ENCODE measurements at regions not wholly inside any gene's neighbourhood (a gene's known extent, or its start where the extent isn't known, plus 50 kb on each side); places are given as distances from the start of the nearest gene placed in this dataset.

DNA sequence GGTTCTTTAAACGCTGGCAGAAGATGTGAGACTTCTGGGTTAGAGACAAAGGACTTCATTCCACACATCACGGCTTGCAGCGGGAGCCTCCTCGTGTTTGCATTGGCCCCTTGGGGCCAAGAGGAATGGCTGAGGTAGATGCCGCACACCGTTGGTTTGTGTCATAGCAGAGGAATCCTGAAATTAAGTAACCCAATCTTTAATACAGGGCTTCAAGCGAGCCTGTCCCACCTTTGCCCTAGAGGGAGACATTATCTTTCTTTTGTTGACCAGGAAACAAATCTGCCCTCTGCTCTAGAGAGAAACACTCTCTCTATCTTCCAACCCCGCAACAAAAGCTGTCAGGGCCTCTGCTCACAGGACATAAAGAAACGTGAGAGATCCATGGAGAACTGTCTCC is 277.5 kb upstream of the ZFP64 start:
- TF ChIP-seq, protein P1, sequence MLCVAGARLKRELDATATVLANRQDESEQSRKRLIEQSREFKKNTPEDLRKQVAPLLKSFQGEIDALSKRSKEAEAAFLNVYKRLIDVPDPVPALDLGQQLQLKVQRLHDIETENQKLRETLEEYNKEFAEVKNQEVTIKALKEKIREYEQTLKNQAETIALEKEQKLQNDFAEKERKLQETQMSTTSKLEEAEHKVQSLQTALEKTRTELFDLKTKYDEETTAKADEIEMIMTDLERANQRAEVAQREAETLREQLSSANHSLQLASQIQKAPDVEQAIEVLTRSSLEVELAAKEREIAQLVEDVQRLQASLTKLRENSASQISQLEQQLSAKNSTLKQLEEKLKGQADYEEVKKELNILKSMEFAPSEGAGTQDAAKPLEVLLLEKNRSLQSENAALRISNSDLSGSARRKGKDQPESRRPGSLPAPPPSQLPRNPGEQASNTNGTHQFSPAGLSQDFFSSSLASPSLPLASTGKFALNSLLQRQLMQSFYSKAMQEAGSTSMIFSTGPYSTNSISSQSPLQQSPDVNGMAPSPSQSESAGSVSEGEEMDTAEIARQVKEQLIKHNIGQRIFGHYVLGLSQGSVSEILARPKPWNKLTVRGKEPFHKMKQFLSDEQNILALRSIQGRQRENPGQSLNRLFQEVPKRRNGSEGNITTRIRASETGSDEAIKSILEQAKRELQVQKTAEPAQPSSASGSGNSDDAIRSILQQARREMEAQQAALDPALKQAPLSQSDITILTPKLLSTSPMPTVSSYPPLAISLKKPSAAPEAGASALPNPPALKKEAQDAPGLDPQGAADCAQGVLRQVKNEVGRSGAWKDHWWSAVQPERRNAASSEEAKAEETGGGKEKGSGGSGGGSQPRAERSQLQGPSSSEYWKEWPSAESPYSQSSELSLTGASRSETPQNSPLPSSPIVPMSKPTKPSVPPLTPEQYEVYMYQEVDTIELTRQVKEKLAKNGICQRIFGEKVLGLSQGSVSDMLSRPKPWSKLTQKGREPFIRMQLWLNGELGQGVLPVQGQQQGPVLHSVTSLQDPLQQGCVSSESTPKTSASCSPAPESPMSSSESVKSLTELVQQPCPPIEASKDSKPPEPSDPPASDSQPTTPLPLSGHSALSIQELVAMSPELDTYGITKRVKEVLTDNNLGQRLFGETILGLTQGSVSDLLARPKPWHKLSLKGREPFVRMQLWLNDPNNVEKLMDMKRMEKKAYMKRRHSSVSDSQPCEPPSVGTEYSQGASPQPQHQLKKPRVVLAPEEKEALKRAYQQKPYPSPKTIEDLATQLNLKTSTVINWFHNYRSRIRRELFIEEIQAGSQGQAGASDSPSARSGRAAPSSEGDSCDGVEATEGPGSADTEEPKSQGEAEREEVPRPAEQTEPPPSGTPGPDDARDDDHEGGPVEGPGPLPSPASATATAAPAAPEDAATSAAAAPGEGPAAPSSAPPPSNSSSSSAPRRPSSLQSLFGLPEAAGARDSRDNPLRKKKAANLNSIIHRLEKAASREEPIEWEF (IDR thresholded peaks at IDR 0.05; ENCODE audit: insufficient replicate concordance, low read depth, low read length), result no peak
- TF ChIP-seq MYB (IDR thresholded peaks at IDR 0.05; ENCODE audit: borderline replicate concordance, low read depth, low read length), result no peak
- TF ChIP-seq, protein P2, sequence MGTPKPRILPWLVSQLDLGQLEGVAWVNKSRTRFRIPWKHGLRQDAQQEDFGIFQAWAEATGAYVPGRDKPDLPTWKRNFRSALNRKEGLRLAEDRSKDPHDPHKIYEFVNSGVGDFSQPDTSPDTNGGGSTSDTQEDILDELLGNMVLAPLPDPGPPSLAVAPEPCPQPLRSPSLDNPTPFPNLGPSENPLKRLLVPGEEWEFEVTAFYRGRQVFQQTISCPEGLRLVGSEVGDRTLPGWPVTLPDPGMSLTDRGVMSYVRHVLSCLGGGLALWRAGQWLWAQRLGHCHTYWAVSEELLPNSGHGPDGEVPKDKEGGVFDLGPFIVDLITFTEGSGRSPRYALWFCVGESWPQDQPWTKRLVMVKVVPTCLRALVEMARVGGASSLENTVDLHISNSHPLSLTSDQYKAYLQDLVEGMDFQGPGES (IDR thresholded peaks at IDR 0.05), result no peak
- TF ChIP-seq YBX1 (IDR thresholded peaks at IDR 0.05), result no peak
- no peak for TF ChIP-seq ZNF217 (IDR thresholded peaks at IDR 0.05)
- TF ChIP-seq, protein P3, sequence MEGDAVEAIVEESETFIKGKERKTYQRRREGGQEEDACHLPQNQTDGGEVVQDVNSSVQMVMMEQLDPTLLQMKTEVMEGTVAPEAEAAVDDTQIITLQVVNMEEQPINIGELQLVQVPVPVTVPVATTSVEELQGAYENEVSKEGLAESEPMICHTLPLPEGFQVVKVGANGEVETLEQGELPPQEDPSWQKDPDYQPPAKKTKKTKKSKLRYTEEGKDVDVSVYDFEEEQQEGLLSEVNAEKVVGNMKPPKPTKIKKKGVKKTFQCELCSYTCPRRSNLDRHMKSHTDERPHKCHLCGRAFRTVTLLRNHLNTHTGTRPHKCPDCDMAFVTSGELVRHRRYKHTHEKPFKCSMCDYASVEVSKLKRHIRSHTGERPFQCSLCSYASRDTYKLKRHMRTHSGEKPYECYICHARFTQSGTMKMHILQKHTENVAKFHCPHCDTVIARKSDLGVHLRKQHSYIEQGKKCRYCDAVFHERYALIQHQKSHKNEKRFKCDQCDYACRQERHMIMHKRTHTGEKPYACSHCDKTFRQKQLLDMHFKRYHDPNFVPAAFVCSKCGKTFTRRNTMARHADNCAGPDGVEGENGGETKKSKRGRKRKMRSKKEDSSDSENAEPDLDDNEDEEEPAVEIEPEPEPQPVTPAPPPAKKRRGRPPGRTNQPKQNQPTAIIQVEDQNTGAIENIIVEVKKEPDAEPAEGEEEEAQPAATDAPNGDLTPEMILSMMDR (IDR thresholded peaks at IDR 0.05 in 2 of 3, conservative IDR thresholded peaks at IDR 0.05 in 1 of 3; ENCODE audit: control insufficient read depth in 2 of 3, extremely low read depth in 1 of 3, insufficient read depth in 1 of 3, low read depth in 3 of 3, low read length in 3 of 3), result no peak
- no peak for TF ChIP-seq EZH2 (IDR thresholded peaks at IDR 0.05; ENCODE audit: borderline replicate concordance, control insufficient read depth, low read depth, low read length)
- TF ChIP-seq POLR2AphosphoS5 (IDR thresholded peaks at IDR 0.05; ENCODE audit: low read length), result no peak
- TF ChIP-seq YY1 (IDR thresholded peaks at IDR 0.05; ENCODE audit: low read depth, low read length), result no peak
- TF ChIP-seq, protein P4, sequence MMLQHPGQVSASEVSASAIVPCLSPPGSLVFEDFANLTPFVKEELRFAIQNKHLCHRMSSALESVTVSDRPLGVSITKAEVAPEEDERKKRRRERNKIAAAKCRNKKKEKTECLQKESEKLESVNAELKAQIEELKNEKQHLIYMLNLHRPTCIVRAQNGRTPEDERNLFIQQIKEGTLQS (IDR thresholded peaks at IDR 0.05; ENCODE audit: borderline replicate concordance, extremely low read depth, low read depth, low read length), result no peak

All from GM12878 (cell line).